Testis (tissue), 2 donors: ENCODE measurements at regions not wholly inside any gene's neighbourhood (a gene's known extent, or its start where the extent isn't known, plus 50 kb on each side); places are given as distances from the start of the nearest gene placed in this dataset.

Experiments used
- DNase-seq: peaks from one replicate; pipeline ENCODE4 v3.0.0-alpha.2; 2019
- H3K27ac ChIP-seq, 2 donors: fragments of 200-600 bp; sonication (generic); one replicate each; pipeline ENCODE4 v1.5.1; 2019
- H3K27me3 ChIP-seq: fragments of 200-600 bp; sonication (generic); one replicate; pipeline ENCODE4 v1.5.1; 2019
- H3K36me3 ChIP-seq: fragments of 200-600 bp; sonication (generic); one replicate; pipeline ENCODE4 v1.5.1; 2017; ENCODE audit warnings: low read depth; ENCODE audit errors: missing control alignments
- H3K4me1 ChIP-seq: fragments of 200-600 bp; sonication (generic); one replicate; pipeline ENCODE4 v1.5.1; 2019
- H3K4me3 ChIP-seq, 2 donors: fragments of 200-600 bp; sonication (generic); one replicate each; pipeline ENCODE4 v1.5.1; 2017 to 2019
- H3K9me3 ChIP-seq: fragments of 200-600 bp; sonication (generic); one replicate; pipeline ENCODE4 v1.5.1; 2017
- POLR2A ChIP-seq: fragments of 450-650 bp; IDR thresholded peaks from one replicate; pipeline ENCODE4 v1.6.1; 2017; ENCODE audit warnings: antibody characterized with exemption, mild to moderate bottlenecking, moderate library complexity
- WGBS, 2 donors: methylation state at CpG; one replicate each; pipeline ENCODE4 v1.1.5; 2018; 5-methylcytosine and 5-hydroxymethylcytosine counted together
- intact Hi-C: fragments of 100-400 bp; cut with DNase I; formaldehyde crosslinking; loops from one replicate; pipeline ENCODE4 v1.15.1; 2023; ENCODE audit warnings: low total_unique reads
- TF ChIP-seq, protein P1 (sequence below), 3 experiments: fragments of 450-650 bp in 2 of 3; fragments of 200-600 bp in 1 of 3; sonication (generic) in 1 of 3; IDR thresholded peaks; one replicate each; pipeline ENCODE4 v1.5.1; 2016 to 2019; ENCODE audit warnings: antibody characterized with exemption in 3 of 3, mild to moderate bottlenecking in 2 of 3, moderate library complexity in 1 of 3

DNA sequence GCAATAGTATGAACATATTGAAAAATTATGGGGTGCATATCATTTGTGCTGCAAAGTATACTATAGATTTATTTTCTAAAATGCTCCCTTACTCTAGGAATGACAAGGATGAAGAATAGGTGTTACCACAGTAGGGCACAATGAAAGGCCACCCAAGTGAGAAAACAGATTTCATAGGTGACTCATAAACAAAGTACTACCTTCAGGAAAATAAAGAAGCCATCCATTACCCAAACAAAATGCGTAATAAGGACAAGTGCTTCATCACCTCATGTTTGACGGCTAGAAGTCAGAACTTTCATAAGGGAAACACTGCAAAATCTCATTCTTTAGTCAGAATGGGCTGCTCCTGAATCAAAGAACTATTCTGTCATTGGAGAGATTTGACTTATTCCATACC, 116.6 kb downstream of the MFSD1 start:
- 91 to 93% methylated on average over 2 of the region's 2 CpGs for WGBS, 2 donors
- Histone ChIP-seq H3K9me3 (no peaks in the 10 kb centered on the region), H3K4me3 (no peak overlapping the region), H3K4me1 (no peaks in the 10 kb centered on the region), H3K27ac (no peak overlapping the region), H3K27me3 (no peaks in the 10 kb centered on the region), H3K36me3 (no peaks in the 10 kb centered on the region)
- no peak for TF ChIP-seq POLR2A
- TF ChIP-seq, protein P1, sequence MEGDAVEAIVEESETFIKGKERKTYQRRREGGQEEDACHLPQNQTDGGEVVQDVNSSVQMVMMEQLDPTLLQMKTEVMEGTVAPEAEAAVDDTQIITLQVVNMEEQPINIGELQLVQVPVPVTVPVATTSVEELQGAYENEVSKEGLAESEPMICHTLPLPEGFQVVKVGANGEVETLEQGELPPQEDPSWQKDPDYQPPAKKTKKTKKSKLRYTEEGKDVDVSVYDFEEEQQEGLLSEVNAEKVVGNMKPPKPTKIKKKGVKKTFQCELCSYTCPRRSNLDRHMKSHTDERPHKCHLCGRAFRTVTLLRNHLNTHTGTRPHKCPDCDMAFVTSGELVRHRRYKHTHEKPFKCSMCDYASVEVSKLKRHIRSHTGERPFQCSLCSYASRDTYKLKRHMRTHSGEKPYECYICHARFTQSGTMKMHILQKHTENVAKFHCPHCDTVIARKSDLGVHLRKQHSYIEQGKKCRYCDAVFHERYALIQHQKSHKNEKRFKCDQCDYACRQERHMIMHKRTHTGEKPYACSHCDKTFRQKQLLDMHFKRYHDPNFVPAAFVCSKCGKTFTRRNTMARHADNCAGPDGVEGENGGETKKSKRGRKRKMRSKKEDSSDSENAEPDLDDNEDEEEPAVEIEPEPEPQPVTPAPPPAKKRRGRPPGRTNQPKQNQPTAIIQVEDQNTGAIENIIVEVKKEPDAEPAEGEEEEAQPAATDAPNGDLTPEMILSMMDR (IDR thresholded peaks at IDR 0.05): no peak
- no peak for DNase-seq
- intact Hi-C loops: no loop called here

- Histone ChIP-seq H3K27me3 (no peaks in the 10 kb centered on the region), H3K9me3 (no peaks in the 10 kb centered on the region), H3K36me3 (no peaks in the 10 kb centered on the region), H3K4me3 (no peak overlapping the region), H3K27ac (no peak overlapping the region), H3K4me1 (no peaks in the 10 kb centered on the region)
- no peak for DNase-seq
- TF ChIP-seq POLR2A: no peak
- TF ChIP-seq, protein P1 (IDR thresholded peaks at IDR 0.05): no peak
- intact Hi-C loops: no loop called here
Measured at GRCh38 chr3:158920371-158920770, 118.5 kb downstream of the MFSD1 start.

- Histone ChIP-seq H3K27ac (no peak overlapping the region), H3K27me3 (no peaks in the 10 kb centered on the region), H3K9me3 (no peaks in the 10 kb centered on the region), H3K4me3 (no peak overlapping the region), H3K36me3 (no peaks in the 10 kb centered on the region), H3K4me1 (no peaks in the 10 kb centered on the region)
- 73 to 74% methylated on average over 5 of the region's 5 CpGs for WGBS, 2 donors
- no peak for TF ChIP-seq POLR2A
- TF ChIP-seq, protein P1 (IDR thresholded peaks at IDR 0.05): no peak
- DNase-seq: no peak
- intact Hi-C loops: no loop called here
Measured at GRCh38 chr3:158925021-158925420, 123.2 kb downstream of the MFSD1 start.

DNA sequence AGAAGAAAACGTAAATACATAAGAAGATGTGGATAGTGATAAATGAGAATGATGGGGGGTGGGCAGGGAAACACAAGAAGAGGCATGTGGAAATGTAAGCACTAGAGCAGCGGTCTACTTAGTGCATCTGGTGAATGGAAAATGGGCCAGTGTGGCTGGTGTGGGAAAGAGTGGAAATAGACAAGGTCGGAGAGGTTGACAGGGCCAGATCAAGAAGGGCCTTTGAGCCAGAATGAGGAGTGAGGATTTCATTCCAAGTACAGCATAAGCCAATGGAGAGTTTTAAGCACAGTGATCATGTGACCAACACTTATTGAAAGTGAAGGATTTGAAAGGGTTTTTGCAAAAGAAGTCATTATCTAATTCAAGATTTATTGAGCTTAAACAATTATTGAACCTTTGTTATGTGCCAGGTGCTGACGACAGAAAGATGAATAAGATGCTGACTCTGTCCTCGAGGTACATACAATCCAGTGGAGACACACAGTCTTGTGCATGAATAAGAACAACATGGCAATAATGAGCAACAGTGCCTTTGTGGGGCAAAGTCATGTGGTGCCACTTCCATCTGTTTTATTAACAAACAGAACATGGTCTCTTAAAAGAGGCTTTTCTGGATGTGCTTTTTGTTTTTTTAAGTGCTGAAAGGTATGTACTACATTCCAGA, 124.1 kb downstream of the MFSD1 start:
- intact Hi-C loops: no loop called here
- TF ChIP-seq POLR2A: no peak
- TF ChIP-seq, protein P1 (IDR thresholded peaks at IDR 0.05): no peak
- no peak overlapping the region for H3K4me3 ChIP-seq
- DNase-seq: no peak
- no peak overlapping the region for H3K27ac ChIP-seq
- 83 to 93% methylated on average over 5 of the region's 5 CpGs for WGBS, 2 donors
- no peaks in the 10 kb centered on the region for H3K9me3 ChIP-seq
- no peaks in the 10 kb centered on the region for H3K36me3 ChIP-seq
- H3K4me1 ChIP-seq: no peaks in the 10 kb centered on the region
- H3K27me3 ChIP-seq: no peaks in the 10 kb centered on the region

DNA sequence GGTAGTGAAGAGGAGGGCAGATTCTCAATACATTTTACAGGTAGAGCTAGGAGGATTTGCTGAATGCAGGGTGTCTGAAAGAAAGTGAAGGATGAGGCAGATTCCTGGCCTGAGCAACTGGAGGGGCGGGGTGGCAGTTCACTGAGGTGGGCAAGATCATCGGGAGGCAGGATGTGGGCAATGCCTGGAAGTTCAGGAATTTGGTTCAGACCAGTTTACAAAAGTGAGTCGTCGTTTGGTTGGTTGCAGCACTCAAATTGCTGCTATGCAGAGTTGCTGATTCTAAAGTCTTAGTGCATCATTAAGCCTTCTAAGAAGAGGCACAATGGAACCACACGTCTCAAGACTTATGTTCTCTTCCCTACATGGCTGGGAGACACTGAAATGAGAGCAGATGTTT, 134.0 kb downstream of the MFSD1 start:
- no peaks in the 10 kb centered on the region for H3K9me3 ChIP-seq
- no peak overlapping the region for H3K4me3 ChIP-seq
- TF ChIP-seq, protein P1 (IDR thresholded peaks at IDR 0.05): no peak
- no peak for TF ChIP-seq POLR2A
- DNase-seq: no peak
- intact Hi-C loops: no loop called here
- 88 to 90% methylated on average over 5 of the region's 5 CpGs for WGBS, 2 donors
- no peaks in the 10 kb centered on the region for H3K4me1 ChIP-seq
- H3K36me3 ChIP-seq: no peaks in the 10 kb centered on the region
- H3K27ac ChIP-seq: no peak overlapping the region
- H3K27me3 ChIP-seq: no peaks in the 10 kb centered on the region
